ENCODE measurements at regions not wholly inside any gene's neighbourhood (a gene's known extent, or its start where the extent isn't known, plus 50 kb on each side); places are given as distances from the start of the nearest gene placed in this dataset.
"Not testable (repeated sequence)": the region's sequence is repeated elsewhere in the genome, so short reads cannot be mapped to it uniquely, and the experiment has no call there.

DNA sequence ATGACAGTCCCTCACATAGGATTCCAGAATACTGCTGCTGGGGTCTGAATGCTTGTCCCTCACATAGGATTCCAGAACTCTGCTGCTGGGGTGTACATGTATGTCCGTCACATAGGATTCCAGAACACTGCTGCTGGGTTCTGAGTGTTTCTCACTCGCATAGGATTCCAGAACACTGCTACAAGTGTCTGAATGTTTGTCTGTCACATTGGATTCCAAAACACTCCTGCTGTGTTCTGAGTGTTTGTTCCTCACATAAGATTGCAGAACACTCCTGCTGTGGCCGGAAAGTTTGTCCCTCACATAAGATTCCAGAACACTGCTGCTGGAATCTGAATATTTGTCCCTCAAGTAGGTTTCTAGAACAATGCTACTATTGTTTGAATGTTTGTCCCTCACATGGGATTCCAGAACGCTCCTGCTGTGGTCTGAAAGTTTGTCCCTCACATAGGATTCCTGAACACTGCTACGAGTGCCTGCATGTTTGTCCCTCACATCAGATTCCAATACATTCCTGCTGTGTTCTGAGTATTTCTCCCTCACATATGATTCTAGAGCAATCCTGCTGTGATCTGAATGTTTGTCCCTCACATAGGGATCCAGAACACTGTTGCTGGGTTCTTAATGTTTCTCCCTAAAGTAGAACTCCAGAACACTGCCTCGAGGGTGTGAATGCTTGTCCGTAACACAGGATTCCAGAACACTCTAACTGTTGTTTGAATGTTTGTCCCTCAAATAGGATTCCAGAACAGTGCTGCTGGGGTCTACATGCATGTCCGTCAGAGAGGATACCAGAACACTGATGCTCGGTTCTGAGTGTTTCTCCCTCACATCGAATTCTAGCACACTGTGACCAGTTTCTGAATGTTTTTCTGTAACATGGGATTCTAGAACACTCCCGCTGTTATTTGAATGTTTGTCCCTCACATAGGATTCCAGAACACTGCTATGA, 200.4 kb downstream of the FOXD4L6 start:
- no peak for TF ChIP-seq CTCF (conservative IDR thresholded peaks at IDR 0.05)
- TF ChIP-seq ZFX (IDR thresholded peaks at IDR 0.05) = no peak

GRCh38 chr9:40927260-40927631, 201.2 kb downstream of the FOXD4L6 start:
- H3K27ac ChIP-seq = no peak overlapping the region; the same call in 1 of the 2 replicates

More for the DNA sequence above, 200.4 kb downstream of the FOXD4L6 start:
- no peak overlapping the region for H3K27ac ChIP-seq

DNA sequence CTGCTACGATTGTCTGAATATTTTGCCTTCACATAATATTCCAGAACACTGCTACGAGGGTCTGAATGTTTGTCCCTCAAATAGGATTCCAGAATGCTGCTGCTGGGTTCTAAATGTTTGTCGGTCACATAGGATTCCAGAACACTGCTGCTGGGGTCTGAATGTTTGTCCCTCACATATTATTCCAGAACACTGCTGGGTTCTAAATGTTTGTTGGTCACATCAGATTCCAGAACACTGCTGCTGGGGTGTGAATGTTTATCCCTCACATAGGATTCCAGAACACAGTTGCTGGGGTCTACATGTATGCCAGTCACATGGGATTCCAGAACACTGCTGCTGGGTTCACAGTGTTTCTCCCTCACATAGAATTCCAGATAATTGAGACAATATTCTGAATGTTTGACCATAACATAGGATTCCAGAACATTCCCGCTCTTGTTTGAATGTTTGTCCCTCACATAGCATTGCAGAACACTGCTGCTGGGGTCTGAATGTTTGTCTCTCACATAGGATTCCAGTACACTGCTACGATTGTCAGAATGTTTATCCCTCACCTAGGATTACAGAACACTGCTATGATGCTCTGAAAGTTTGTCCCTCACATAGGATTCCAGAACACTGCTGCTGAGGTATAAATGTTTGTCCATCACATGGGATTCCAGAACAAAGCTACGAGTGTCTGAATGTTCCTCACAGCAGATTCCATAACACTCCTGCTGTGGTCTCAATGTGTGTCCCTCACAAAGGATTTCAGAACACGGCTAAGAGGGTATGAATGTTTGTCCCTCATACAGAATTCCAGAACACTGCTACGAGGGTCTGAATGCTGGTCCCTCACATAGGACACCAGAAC, 201.8 kb downstream of the FOXD4L6 start:
- TF ChIP-seq ZFX (IDR thresholded peaks at IDR 0.05) (0 out of 2 replicates have a peak, but pooled peaks have one; percentile 8), CTCF (conservative IDR thresholded peaks at IDR 0.05) (no peak)
- no peak overlapping the region; the same call in 1 of the 2 replicates for H3K27ac ChIP-seq

More at GRCh38 chr9:40927260-40927631, 201.2 kb downstream of the FOXD4L6 start:
- no peak for TF ChIP-seq CTCF (conservative IDR thresholded peaks at IDR 0.05)
- no peak for TF ChIP-seq ZFX (IDR thresholded peaks at IDR 0.05)

GRCh38 chr9:40925149-40925548, 203.3 kb downstream of the FOXD4L6 start:
- TF ChIP-seq CTCF (conservative IDR thresholded peaks at IDR 0.05) (no peak), ZFX (IDR thresholded peaks at IDR 0.05) (no peak)
- no peak overlapping the region for H3K27ac ChIP-seq

DNA sequence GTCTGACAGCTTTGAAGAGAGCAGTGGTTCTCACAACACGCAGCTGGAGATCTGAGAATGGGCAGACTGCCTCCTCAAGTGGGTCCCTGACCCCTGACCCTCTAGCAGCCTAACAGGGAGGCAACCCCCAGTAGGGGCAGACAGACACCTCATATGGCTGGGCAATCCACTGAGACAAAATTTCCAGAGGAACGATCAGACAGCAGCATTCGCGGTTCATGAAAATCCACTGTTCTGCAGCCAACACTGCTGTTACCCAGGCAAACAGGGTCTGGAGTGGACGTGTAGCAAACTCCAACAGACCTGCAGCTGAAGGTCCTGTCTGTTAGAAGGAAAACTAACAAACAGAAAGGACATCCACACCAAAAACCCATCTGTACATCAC, 212.1 kb downstream of the FOXD4L6 start:
- H3K27ac ChIP-seq = not testable (repeated sequence)

- not testable (repeated sequence) for H3K27ac ChIP-seq
These were observed 212.7 kb downstream of the FOXD4L6 start for GRCh38 chr9:40915660-40916398.

DNA sequence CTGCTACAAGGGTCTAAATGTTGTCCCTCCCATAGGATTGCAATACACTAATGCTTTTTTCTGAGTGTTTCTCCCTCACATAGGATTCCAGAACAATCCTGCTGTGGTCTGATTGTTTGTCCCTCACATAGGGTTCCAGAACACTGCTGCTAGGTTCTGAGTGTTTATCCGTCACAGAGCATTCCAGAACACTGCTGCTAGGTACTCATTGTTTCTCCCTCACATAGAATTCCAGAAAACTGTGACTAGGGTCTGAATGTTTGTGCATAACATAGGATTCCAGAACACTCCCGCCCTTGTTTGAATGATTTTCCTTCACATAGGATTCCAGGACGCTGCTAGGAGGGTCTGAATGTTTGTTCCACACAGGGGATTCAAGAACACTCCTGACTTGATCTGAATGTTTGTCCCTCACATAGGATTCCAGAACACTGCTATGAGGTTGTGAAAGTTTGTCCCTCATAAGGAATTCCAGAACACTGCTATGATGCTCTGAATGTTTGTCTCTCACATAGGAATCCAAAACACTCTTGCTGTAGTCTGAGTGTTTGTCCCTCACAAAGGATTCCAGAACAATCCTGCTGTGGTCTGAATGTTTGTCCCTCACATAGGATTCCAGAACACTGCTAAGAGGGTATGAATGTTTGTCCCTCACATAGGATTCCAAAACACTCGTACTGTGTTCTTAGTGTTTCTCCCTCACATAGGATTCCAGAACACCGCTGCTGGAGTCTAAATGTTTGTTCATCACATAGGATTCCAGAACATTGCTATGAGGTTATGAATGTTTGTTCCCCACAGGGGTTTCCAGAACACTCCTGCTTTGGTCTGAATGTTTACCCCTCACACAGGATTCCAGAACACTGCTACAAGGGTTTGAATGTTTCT, 213.5 kb downstream of the FOXD4L6 start:
- no peak overlapping the region for H3K27ac ChIP-seq
- TF ChIP-seq ZFX (IDR thresholded peaks at IDR 0.05) (no peak), CTCF (conservative IDR thresholded peaks at IDR 0.05) (no peak)
